ENCODE measurements at regions not wholly inside any gene's neighbourhood (a gene's known extent, or its start where the extent isn't known, plus 50 kb on each side); places are given as distances from the start of the nearest gene placed in this dataset.

DNA sequence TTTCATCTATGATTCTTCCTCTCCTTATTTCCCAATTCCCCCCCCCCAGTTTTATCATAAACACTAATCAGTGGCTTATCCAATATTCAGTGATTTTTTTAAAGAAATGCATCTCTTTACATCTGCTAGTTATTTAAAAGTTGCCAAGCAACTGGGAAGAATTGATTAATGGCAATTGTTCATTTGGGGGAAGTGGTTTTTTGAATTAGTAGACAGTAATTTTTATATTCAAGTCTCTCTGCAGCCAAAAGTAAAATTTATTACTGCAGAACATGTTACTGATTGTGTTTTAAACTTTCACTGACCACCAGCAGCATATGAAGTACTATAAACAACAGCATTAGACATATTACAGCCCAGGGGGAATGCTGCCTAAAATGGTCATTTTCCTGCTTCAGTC, 308.8 kb upstream of the NREP start:
- intact Hi-C loops (cut with DNase I; ENCODE audit: low total_unique reads), result no loop called here
- no peak for DNase-seq (ENCODE audit: low spot score in 2 of 2)
- Histone ChIP-seq H3K9me3 (no peaks in the 10 kb centered on the region), H3K4me1 (no peaks in the 10 kb centered on the region), H3K4me3 (no peak overlapping the region), H3K27ac (no peak overlapping the region), H3K27me3 (no peaks in the 10 kb centered on the region), H3K36me3 (no peaks in the 10 kb centered on the region)
- TF ChIP-seq POLR2AphosphoS5 (IDR thresholded peaks at IDR 0.05) (no peak), POLR2A (IDR thresholded peaks at IDR 0.05) (no peak)
- TF ChIP-seq, protein P1, sequence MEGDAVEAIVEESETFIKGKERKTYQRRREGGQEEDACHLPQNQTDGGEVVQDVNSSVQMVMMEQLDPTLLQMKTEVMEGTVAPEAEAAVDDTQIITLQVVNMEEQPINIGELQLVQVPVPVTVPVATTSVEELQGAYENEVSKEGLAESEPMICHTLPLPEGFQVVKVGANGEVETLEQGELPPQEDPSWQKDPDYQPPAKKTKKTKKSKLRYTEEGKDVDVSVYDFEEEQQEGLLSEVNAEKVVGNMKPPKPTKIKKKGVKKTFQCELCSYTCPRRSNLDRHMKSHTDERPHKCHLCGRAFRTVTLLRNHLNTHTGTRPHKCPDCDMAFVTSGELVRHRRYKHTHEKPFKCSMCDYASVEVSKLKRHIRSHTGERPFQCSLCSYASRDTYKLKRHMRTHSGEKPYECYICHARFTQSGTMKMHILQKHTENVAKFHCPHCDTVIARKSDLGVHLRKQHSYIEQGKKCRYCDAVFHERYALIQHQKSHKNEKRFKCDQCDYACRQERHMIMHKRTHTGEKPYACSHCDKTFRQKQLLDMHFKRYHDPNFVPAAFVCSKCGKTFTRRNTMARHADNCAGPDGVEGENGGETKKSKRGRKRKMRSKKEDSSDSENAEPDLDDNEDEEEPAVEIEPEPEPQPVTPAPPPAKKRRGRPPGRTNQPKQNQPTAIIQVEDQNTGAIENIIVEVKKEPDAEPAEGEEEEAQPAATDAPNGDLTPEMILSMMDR (IDR thresholded peaks at IDR 0.05), result no peak

DNA sequence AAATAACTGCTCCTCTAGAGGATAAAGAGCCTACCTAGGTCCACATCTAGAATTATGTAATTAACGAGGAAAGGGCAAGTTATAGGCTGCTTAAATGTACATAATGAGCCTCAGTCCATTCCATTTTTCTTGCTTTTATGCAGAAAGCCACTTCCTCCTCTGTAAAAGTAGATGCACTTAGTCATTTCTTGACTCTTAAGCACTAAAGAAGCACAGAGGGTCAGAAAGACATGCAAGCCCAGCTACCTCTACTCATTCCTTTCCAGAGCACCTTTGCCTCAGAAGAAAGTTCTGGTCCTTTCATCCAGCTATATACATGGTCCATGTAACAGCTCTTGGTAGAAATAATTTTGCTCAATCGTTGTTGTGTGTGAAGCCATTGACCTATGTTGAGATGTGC, 308.0 kb upstream of the NREP start:
- no peak for DNase-seq (ENCODE audit: low spot score in 2 of 2)
- no peak overlapping the region for H3K27ac ChIP-seq
- no peaks in the 10 kb centered on the region for H3K4me1 ChIP-seq
- no peak for TF ChIP-seq POLR2AphosphoS5 (IDR thresholded peaks at IDR 0.05)
- TF ChIP-seq, protein P1 (IDR thresholded peaks at IDR 0.05), result no peak
- TF ChIP-seq POLR2A (IDR thresholded peaks at IDR 0.05), result no peak
- H3K27me3 ChIP-seq, result no peaks in the 10 kb centered on the region
- intact Hi-C loops (cut with DNase I; ENCODE audit: low total_unique reads), result no loop called here
- no peaks in the 10 kb centered on the region for H3K36me3 ChIP-seq
- no peak overlapping the region for H3K4me3 ChIP-seq
- H3K9me3 ChIP-seq, result no peaks in the 10 kb centered on the region

DNA sequence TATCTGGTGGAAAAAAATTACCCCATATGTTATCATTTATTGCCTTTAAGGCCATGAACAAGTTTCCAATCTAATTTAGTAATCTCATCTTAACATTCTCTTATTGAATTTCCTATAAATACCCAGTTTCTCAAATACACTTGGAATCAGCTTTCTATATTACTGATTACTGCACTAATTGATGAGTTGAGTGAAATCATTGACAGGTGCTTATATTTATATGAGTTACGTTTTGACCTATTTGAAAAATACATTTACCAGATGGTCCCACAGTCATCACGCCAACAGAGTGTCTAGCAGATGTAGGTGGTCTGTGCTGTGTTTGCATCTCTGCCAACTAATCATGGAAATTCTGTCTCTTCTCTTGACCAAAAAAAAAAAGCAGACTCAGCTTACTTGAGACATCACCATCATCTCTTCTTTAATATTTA, 307.3 kb upstream of the NREP start:
- Histone ChIP-seq H3K4me3 (no peak overlapping the region), H3K36me3 (no peaks in the 10 kb centered on the region), H3K27me3 (no peaks in the 10 kb centered on the region), H3K27ac (no peak overlapping the region), H3K9me3 (no peaks in the 10 kb centered on the region), H3K4me1 (no peaks in the 10 kb centered on the region)
- TF ChIP-seq POLR2A (IDR thresholded peaks at IDR 0.05) (no peak), POLR2AphosphoS5 (IDR thresholded peaks at IDR 0.05) (no peak)
- TF ChIP-seq, protein P1 (IDR thresholded peaks at IDR 0.05), result no peak
- no peak for DNase-seq (ENCODE audit: low spot score in 2 of 2)
- intact Hi-C loops (cut with DNase I; ENCODE audit: low total_unique reads), result no loop called here

DNA sequence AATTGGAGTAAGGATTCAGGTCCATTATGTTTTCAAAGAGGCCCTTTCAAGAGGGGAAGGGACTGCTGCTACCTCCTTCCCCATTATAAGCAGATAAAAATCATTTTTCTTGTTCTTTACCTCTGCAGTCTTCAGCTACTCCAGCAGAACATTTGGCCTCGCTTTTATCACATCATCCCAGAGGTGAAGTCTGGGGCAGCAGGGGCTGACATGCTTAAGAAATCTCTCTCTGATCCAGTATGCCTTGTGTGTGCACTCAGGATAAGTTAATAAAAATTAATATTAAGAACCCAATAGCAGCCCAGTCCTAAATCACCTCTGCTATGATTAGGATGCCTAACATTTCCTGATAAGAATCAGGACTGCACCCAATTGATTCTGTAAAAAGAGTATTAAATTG, 306.9 kb upstream of the NREP start:
- no peaks in the 10 kb centered on the region for H3K36me3 ChIP-seq
- H3K27me3 ChIP-seq, result no peaks in the 10 kb centered on the region
- H3K9me3 ChIP-seq, result no peaks in the 10 kb centered on the region
- no peak for DNase-seq (ENCODE audit: low spot score in 2 of 2)
- H3K27ac ChIP-seq, result no peak overlapping the region
- no peak for TF ChIP-seq POLR2AphosphoS5 (IDR thresholded peaks at IDR 0.05)
- TF ChIP-seq, protein P1 (IDR thresholded peaks at IDR 0.05), result no peak
- intact Hi-C loops (cut with DNase I; ENCODE audit: low total_unique reads), result no loop called here
- H3K4me1 ChIP-seq, result no peaks in the 10 kb centered on the region
- no peak overlapping the region for H3K4me3 ChIP-seq

DNA sequence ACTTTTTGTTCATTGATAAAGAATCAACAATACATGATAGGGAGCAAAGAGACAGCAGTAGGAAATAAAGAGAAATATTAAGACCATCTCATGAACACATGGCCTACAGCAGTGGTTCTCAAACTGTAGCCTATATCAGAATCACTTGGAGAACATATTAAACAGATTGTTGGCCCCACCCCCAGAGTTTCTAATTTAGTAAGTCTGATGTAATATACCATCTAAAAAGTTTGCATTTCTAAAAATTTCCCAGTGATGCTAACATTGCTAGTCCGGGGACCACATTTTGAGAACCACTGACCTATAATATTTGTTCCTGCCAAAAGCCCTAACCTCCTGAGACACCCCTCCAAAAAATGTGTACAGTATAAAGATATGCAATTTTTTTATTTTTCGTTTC, 306.2 kb upstream of the NREP start:
- DNase-seq (ENCODE audit: low spot score in 2 of 2), result no peak
- H3K36me3 ChIP-seq, result no peaks in the 10 kb centered on the region
- no peak for TF ChIP-seq POLR2AphosphoS5 (IDR thresholded peaks at IDR 0.05)
- no peak for TF ChIP-seq POLR2A (IDR thresholded peaks at IDR 0.05)
- TF ChIP-seq, protein P1 (IDR thresholded peaks at IDR 0.05), result no peak
- H3K27me3 ChIP-seq, result no peaks in the 10 kb centered on the region
- intact Hi-C loops (cut with DNase I; ENCODE audit: low total_unique reads), result no loop called here
- no peak overlapping the region for H3K27ac ChIP-seq
- H3K4me1 ChIP-seq, result no peaks in the 10 kb centered on the region
- H3K4me3 ChIP-seq, result no peak overlapping the region
- no peaks in the 10 kb centered on the region for H3K9me3 ChIP-seq
